AG04450 (cell line): ENCODE measurements at regions not wholly inside any gene's neighbourhood (a gene's known extent, or its start where the extent isn't known, plus 50 kb on each side); places are given as distances from the start of the nearest gene placed in this dataset.

ENCODE experiments used
- CTCF ChIA-PET: fragments of 300-600, 350-600 bp; formaldehyde crosslinking; extraction: SDS; loops from one replicate; lab custom pipeline; 2022; ENCODE audit warnings: antibody characterized with exemption, inconsistent platforms; lab: Charles Lee
- POLR2A ChIA-PET: fragments of 350-600 bp; formaldehyde crosslinking; extraction: SDS; loops from one replicate; lab custom pipeline; 2021; ENCODE audit warnings: antibody characterized with exemption, inconsistent platforms; lab: Yijun Ruan, JAX
- DNase-seq: peaks from one replicate; pipeline ENCODE4 v3.0.0-alpha.2; 2011; ENCODE audit warnings: low read depth, low spot score
- H3K27ac ChIP-seq: one replicate; pipeline ENCODE4 v1.5.1; 2012; ENCODE audit warnings: low read depth, low read length, control low read depth
- H3K27me3 ChIP-seq: one replicate; pipeline ENCODE4 v1.6.0; 2012; ENCODE audit warnings: low read length; ENCODE audit not compliant: control insufficient read depth, insufficient read depth
- H3K4me3 ChIP-seq: 2 replicates; pipeline ENCODE4 v1.5.1; 2011; ENCODE audit warnings: mild to moderate bottlenecking, low read depth, low read length, control low read depth
- H3K9me3 ChIP-seq: 2 replicates; pipeline ENCODE4 v1.5.1; 2012; ENCODE audit warnings: low read length; ENCODE audit not compliant: control insufficient read depth, insufficient read depth
- CTCF ChIP-seq: IDR thresholded peaks from 2 replicates; pipeline ENCODE4 v1.5.1; 2011; ENCODE audit warnings: low read depth, low read length, control low read depth, inconsistent platforms

GRCh38 chr22:48424201-48424627, 1403.5 kb downstream of the BRD1 start:
- H3K9me3 ChIP-seq = peaks cover 81% of the 10 kb centered on the region
- POLR2A ChIA-PET = no interaction called here
- H3K27ac ChIP-seq = no peak overlapping the region
- H3K4me3 ChIP-seq = no peak overlapping the region
- no peak for DNase-seq
- CTCF ChIA-PET = no interaction called here
- H3K27me3 ChIP-seq = no peaks in the 10 kb centered on the region
- TF ChIP-seq CTCF = no peak

- H3K9me3 ChIP-seq = peaks cover 79% of the 10 kb centered on the region
- H3K4me3 ChIP-seq = no peak overlapping the region
- POLR2A ChIA-PET = no interaction called here
- H3K27ac ChIP-seq = no peak overlapping the region
- H3K27me3 ChIP-seq = no peaks in the 10 kb centered on the region
- no peak for TF ChIP-seq CTCF
- DNase-seq = no peak
- CTCF ChIA-PET = no interaction called here
Observed at GRCh38 chr22:48423481-48423911, 1404.2 kb downstream of the BRD1 start.

- DNase-seq = no peak
- Histone ChIP-seq H3K9me3 (peaks cover 78% of the 10 kb centered on the region), H3K4me3 (no peak overlapping the region), H3K27me3 (no peaks in the 10 kb centered on the region), H3K27ac (no peak overlapping the region)
- TF ChIP-seq CTCF = no peak
- ChIA-PET POLR2A (no interaction called here), CTCF (no interaction called here)
Observed at GRCh38 chr22:48422900-48423480, 1404.7 kb downstream of the BRD1 start.

- DNase-seq = no peak
- peaks cover 68% of the 10 kb centered on the region for H3K9me3 ChIP-seq
- POLR2A ChIA-PET = no interaction called here
- no peak overlapping the region for H3K27ac ChIP-seq
- H3K4me3 ChIP-seq = no peak overlapping the region
- no peak for TF ChIP-seq CTCF
- CTCF ChIA-PET = no interaction called here
- H3K27me3 ChIP-seq = no peaks in the 10 kb centered on the region
Observed at GRCh38 chr22:48418831-48419230, 1408.8 kb downstream of the BRD1 start.

- Histone ChIP-seq H3K4me3 (no peak overlapping the region), H3K9me3 (peaks cover 64% of the 10 kb centered on the region), H3K27me3 (no peaks in the 10 kb centered on the region), H3K27ac (no peak overlapping the region)
- CTCF ChIA-PET = no interaction called here
- no peak for DNase-seq
- POLR2A ChIA-PET = no interaction called here
- no peak for TF ChIP-seq CTCF
Observed at GRCh38 chr22:48417225-48418070, 1410.2 kb downstream of the BRD1 start.
